Natural killer cell (primary cell): ENCODE measurements at regions not wholly inside any gene's neighbourhood (a gene's known extent, or its start where the extent isn't known, plus 50 kb on each side); places are given as distances from the start of the nearest gene placed in this dataset.
"Not testable (repeated sequence)": the region's sequence is repeated elsewhere in the genome, so short reads cannot be mapped to it uniquely, and the experiment has no call there.

Experiments used
- ATAC-seq, 3 donors: fragments of 150-1000 bp in 2 of 3; fragments of 200-7000 bp in 1 of 3; cut with Tn5 transposase; 1 replicate in 1 of 3; 2 replicates in 2 of 3; pipeline ENCODE4 v1.10.0; 2021; ENCODE audit warnings: mild to moderate bottlenecking in 2 of 3, moderate library complexity in 2 of 3
- DNase-seq, 2 donors: peaks; one replicate each; pipeline versions ENCODE4 v3.0.0 to v3.0.0-alpha.2; 2013 to 2021; ENCODE audit warnings: mixed read lengths in 1 of 2
- H3K27ac ChIP-seq: one replicate; pipeline ENCODE4 v1.5.1; 2013; ENCODE audit warnings: mild to moderate bottlenecking, low read length
- H3K27me3 ChIP-seq: one replicate; pipeline ENCODE4 v1.6.1; 2013; ENCODE audit warnings: low read length; ENCODE audit not compliant: control insufficient read depth, insufficient read depth
- H3K36me3 ChIP-seq: one replicate; pipeline ENCODE4 v1.6.1; 2013; ENCODE audit warnings: low read length; ENCODE audit not compliant: control insufficient read depth, insufficient read depth
- H3K4me1 ChIP-seq: one replicate; pipeline ENCODE4 v1.6.1; 2013; ENCODE audit warnings: low read length; ENCODE audit not compliant: control insufficient read depth, insufficient read depth
- H3K4me3 ChIP-seq: one replicate; pipeline ENCODE4 v1.5.1; 2013; ENCODE audit warnings: low read length
- H3K9me3 ChIP-seq: one replicate; pipeline ENCODE4 v1.6.1; 2013; ENCODE audit warnings: low read length; ENCODE audit not compliant: control insufficient read depth, insufficient read depth
- H3K27ac Mint-ChIP-seq, 2 donors: one replicate each; pipeline ENCODE4 v1.8.0; 2022; ENCODE audit warnings: mild to moderate bottlenecking in 2 of 2, mixed read lengths in 2 of 2, moderate library complexity in 1 of 2
- H3K27me3 Mint-ChIP-seq, 2 donors: one replicate each; pipeline ENCODE4 v1.8.0; 2022; ENCODE audit warnings: low read depth in 2 of 2, mixed read lengths in 2 of 2
- H3K36me3 Mint-ChIP-seq: one replicate; pipeline ENCODE4 v1.8.0; 2022; ENCODE audit warnings: mixed read lengths
- H3K4me1 Mint-ChIP-seq, 2 donors: one replicate each; pipeline ENCODE4 v1.8.0; 2022; ENCODE audit warnings: mixed read lengths in 2 of 2
- H3K4me3 Mint-ChIP-seq: one replicate; pipeline ENCODE4 v1.8.0; 2022; ENCODE audit warnings: mild to moderate bottlenecking, moderate library complexity, mixed read lengths
- H3K9me3 Mint-ChIP-seq, 2 donors: one replicate each; pipeline ENCODE4 v1.8.0; 2022; ENCODE audit warnings: mixed read lengths in 2 of 2
- WGBS: methylation state at CpG from one replicate; pipeline ENCODE4 v1.1.7; 2013; ENCODE audit warnings: missing lambda C conversion rate; ENCODE audit not compliant: insufficient coverage; 5-methylcytosine and 5-hydroxymethylcytosine counted together
- intact Hi-C: fragments of 100-400 bp; cut with micrococcal nuclease; formaldehyde crosslinking; loops from one replicate; pipeline ENCODE4 v1.14.2; 2022

- H3K4me1 ChIP-seq, H3K27me3 Mint-ChIP-seq, H3K9me3 Mint-ChIP-seq, H3K4me3 Mint-ChIP-seq, H3K4me1 Mint-ChIP-seq, H3K4me3 ChIP-seq, H3K36me3 Mint-ChIP-seq, intact Hi-C loops, H3K9me3 ChIP-seq, H3K27ac ChIP-seq, DNase-seq, H3K36me3 ChIP-seq, H3K27ac Mint-ChIP-seq, H3K27me3 ChIP-seq: not testable (repeated sequence)
- no CpG with 5 or more reads among the region's 75 CpGs for WGBS
- ATAC-seq: peak; percentile 31 to 72 (median 36)
Measured at GRCh38 chr2:110383163-110384048, 89.2 kb downstream of the LIMS4 start.

GRCh38 chr2:110373519-110373918 is 99.1 kb downstream of the LIMS4 start:
- DNase-seq, H3K4me3 Mint-ChIP-seq, H3K4me1 Mint-ChIP-seq, H3K36me3 Mint-ChIP-seq, H3K4me1 ChIP-seq, H3K27me3 ChIP-seq, H3K4me3 ChIP-seq, ATAC-seq, H3K27ac Mint-ChIP-seq, H3K9me3 Mint-ChIP-seq, intact Hi-C loops, H3K9me3 ChIP-seq, H3K36me3 ChIP-seq, H3K27ac ChIP-seq, H3K27me3 Mint-ChIP-seq: not testable (repeated sequence)
- WGBS: no CpG with 5 or more reads among the region's 2 CpGs

DNA sequence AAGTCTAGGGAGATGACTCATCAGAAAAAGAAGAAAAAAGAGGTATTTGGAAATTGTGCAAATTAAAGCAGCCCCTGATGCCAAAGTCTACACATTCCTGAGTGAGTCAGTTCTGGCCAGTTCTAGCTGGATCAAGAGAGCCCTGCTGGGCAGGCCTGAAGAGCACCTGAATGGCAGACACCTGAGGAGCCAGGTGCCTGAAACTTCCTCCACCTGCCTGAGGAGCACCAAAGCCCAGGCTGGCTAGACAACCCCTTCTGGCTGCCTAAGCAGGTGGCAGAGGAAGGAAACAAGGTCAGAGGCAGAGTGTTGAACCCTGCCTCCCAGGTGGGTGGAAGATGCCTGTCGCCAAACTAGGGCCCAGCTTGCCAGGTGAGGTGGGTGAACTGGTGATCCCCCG is 101.0 kb downstream of the LIMS4 start:
- H3K4me1 Mint-ChIP-seq, intact Hi-C loops, H3K27me3 ChIP-seq, H3K4me3 Mint-ChIP-seq, H3K4me1 ChIP-seq, H3K9me3 Mint-ChIP-seq, DNase-seq, H3K4me3 ChIP-seq, H3K27ac Mint-ChIP-seq, H3K9me3 ChIP-seq, H3K27ac ChIP-seq, H3K36me3 ChIP-seq, H3K36me3 Mint-ChIP-seq, ATAC-seq, H3K27me3 Mint-ChIP-seq: not testable (repeated sequence)
- 40% methylated on average over 1 of the region's 2 CpGs for WGBS

- H3K4me3 ChIP-seq, H3K36me3 Mint-ChIP-seq, H3K4me3 Mint-ChIP-seq, intact Hi-C loops, H3K27me3 Mint-ChIP-seq, H3K4me1 Mint-ChIP-seq, H3K36me3 ChIP-seq, H3K9me3 ChIP-seq, H3K27me3 ChIP-seq, DNase-seq, H3K27ac Mint-ChIP-seq, H3K27ac ChIP-seq, H3K4me1 ChIP-seq, H3K9me3 Mint-ChIP-seq, ATAC-seq: not testable (repeated sequence)
- whole genome bisulfite sequencing: no CpG with 5 or more reads among the region's 2 CpGs
Measured at GRCh38 chr2:110357616-110358015, 115.0 kb downstream of the LIMS4 start.

DNA sequence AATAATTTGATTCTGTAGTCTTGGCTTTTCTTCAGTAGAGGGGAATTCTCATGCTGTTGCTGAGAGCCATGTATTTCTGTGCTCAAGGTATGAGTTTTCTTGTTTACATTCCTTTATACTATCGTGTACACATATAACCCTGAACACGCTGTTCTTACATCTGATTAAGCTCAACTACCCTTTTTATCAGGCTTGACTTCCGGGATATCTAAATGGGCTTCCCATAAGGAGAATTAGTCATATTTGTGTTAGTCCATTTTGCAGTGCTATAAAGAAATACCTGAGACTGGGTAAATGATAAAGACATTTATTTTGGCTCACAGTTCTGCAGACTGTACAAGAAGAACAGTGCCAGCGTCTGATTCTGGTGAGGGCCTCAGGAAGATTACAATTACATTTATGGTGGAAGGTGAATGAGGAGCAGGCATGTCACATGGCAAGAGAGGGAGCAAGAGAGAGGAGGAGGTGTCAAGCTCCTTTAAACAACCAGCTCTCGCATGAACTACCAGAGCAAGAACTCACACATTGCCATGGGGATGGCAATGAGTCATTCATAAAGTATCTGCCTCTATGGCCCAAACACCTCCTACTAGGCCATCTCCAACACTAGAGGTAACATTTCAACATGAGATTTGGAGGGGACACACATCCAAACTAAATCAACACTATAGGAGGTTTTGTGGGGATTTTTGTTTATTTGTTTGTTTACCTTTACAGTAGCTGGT is 118.2 kb downstream of the LIMS4 start:
- no CpG with 5 or more reads among the region's 5 CpGs for WGBS
- H3K27ac Mint-ChIP-seq, DNase-seq, H3K27me3 ChIP-seq, intact Hi-C loops, H3K9me3 ChIP-seq, ATAC-seq, H3K9me3 Mint-ChIP-seq, H3K27ac ChIP-seq, H3K4me3 Mint-ChIP-seq, H3K27me3 Mint-ChIP-seq, H3K4me1 ChIP-seq, H3K36me3 ChIP-seq, H3K36me3 Mint-ChIP-seq, H3K4me3 ChIP-seq, H3K4me1 Mint-ChIP-seq: not testable (repeated sequence)

- H3K4me3 ChIP-seq, H3K9me3 Mint-ChIP-seq, H3K27me3 ChIP-seq, H3K27me3 Mint-ChIP-seq, intact Hi-C loops, H3K4me3 Mint-ChIP-seq, DNase-seq, H3K4me1 ChIP-seq, H3K27ac Mint-ChIP-seq, H3K4me1 Mint-ChIP-seq, H3K36me3 ChIP-seq, H3K27ac ChIP-seq, H3K9me3 ChIP-seq, H3K36me3 Mint-ChIP-seq, ATAC-seq: not testable (repeated sequence)
Measured at GRCh38 chr2:110350718-110351117, 121.9 kb downstream of the LIMS4 start.

- ATAC-seq, H3K36me3 Mint-ChIP-seq, H3K27ac Mint-ChIP-seq, intact Hi-C loops, H3K4me3 ChIP-seq, H3K4me1 ChIP-seq, H3K27me3 ChIP-seq, H3K4me1 Mint-ChIP-seq, H3K36me3 ChIP-seq, DNase-seq, H3K9me3 Mint-ChIP-seq, H3K27me3 Mint-ChIP-seq, H3K27ac ChIP-seq, H3K4me3 Mint-ChIP-seq, H3K9me3 ChIP-seq: not testable (repeated sequence)
- no CpG with 5 or more reads among the region's 12 CpGs for WGBS
Measured at GRCh38 chr2:110348902-110349301, 123.7 kb downstream of the LIMS4 start.
